Stimulated activated CD8-positive, alpha-beta memory T cell treated with anti-CD3 and anti-CD28 coated beads, Interleukin-12 subunit alpha, Interleukin-12 subunit beta, amount 100 ng/mL, for 24 hours (primary cell): ENCODE measurements at regions not wholly inside any gene's neighbourhood (a gene's known extent, or its start where the extent isn't known, plus 50 kb on each side); places are given as distances from the start of the nearest gene placed in this dataset.

Experiments
- DNase-seq: peaks from one replicate; pipeline ENCODE4 v3.0.0-alpha.2; 2020; ENCODE audit errors: extremely low read depth

GRCh38 chr1:221462345-221462744 is 279.5 kb downstream of the DUSP10 start:
- DNase-seq, result no peak

- no peak for DNase-seq
Measured at GRCh38 chr1:221468546-221468945, 273.3 kb downstream of the DUSP10 start.

GRCh38 chr1:221469476-221469875 is 272.4 kb downstream of the DUSP10 start:
- no peak for DNase-seq

- DNase-seq, result no peak
Measured at GRCh38 chr1:221470000-221470698, 271.7 kb downstream of the DUSP10 start.

- DNase-seq, result no peak
Measured at GRCh38 chr1:221473411-221473810, 268.5 kb downstream of the DUSP10 start.

- DNase-seq, result no peak
Measured at GRCh38 chr1:221477252-221477651, 264.6 kb downstream of the DUSP10 start.

- peak; percentile 8 for DNase-seq
Measured at GRCh38 chr1:221478050-221478949, 263.6 kb downstream of the DUSP10 start.

- DNase-seq, result no peak
Measured at GRCh38 chr1:221487781-221488524, 253.9 kb downstream of the DUSP10 start.

GRCh38 chr1:221488550-221488949 is 253.3 kb downstream of the DUSP10 start:
- no peak for DNase-seq

GRCh38 chr1:221494670-221495069 is 247.2 kb downstream of the DUSP10 start:
- DNase-seq, result no peak

- DNase-seq, result no peak
Measured at GRCh38 chr1:221497046-221497445, 244.8 kb downstream of the DUSP10 start.

GRCh38 chr1:221503268-221503667 is 238.6 kb downstream of the DUSP10 start:
- no peak for DNase-seq

GRCh38 chr1:221509575-221510355 is 232.1 kb downstream of the DUSP10 start:
- DNase-seq, result no peak

GRCh38 chr1:221510793-221511503 is 230.9 kb downstream of the DUSP10 start:
- DNase-seq, result no peak

- DNase-seq, result no peak
Measured at GRCh38 chr1:221511797-221512196, 230.1 kb downstream of the DUSP10 start.

- no peak for DNase-seq
Measured at GRCh38 chr1:221514806-221515205, 227.1 kb downstream of the DUSP10 start.

GRCh38 chr1:221515496-221515895 is 226.4 kb downstream of the DUSP10 start:
- DNase-seq, result no peak

GRCh38 chr1:221517961-221518360 is 223.9 kb downstream of the DUSP10 start:
- DNase-seq, result no peak

GRCh38 chr1:221520250-221520649 is 221.6 kb downstream of the DUSP10 start:
- no peak for DNase-seq

- DNase-seq, result no peak
Measured at GRCh38 chr1:221521686-221522085, 220.2 kb downstream of the DUSP10 start.

GRCh38 chr1:221522529-221522940 is 219.4 kb downstream of the DUSP10 start:
- no peak for DNase-seq
